HG02885 (cell line): ENCODE measurements at regions not wholly inside any gene's neighbourhood (a gene's known extent, or its start where the extent isn't known, plus 50 kb on each side); places are given as distances from the start of the nearest gene placed in this dataset.
A peak's percentile ranks its signal among the peaks of the same experiment; 100 is the strongest.

ENCODE experiments used
- ATAC-seq: cut with Tn5 transposase; IDR thresholded peaks from one replicate; pipeline ENCODE4 v1.9.1; 2021; ENCODE audit warnings: mild to moderate bottlenecking; ENCODE audit not compliant: unreplicated experiment, poor library complexity

GRCh38 chr3:159892171-159892795 is 96.4 kb upstream of the IL12A start:
- ATAC-seq = no peak

GRCh38 chr3:159892801-159893200 is 95.8 kb upstream of the IL12A start:
- ATAC-seq = no peak

GRCh38 chr3:159894386-159894785 is 94.2 kb upstream of the IL12A start:
- ATAC-seq = no peak

- no peak for ATAC-seq
Measured at GRCh38 chr3:159895430-159895829, 93.2 kb upstream of the IL12A start.

- no peak for ATAC-seq
Measured at GRCh38 chr3:159896543-159896942, 92.1 kb upstream of the IL12A start.

GRCh38 chr3:159897331-159898075 is 91.1 kb upstream of the IL12A start:
- ATAC-seq = no peak

- no peak for ATAC-seq
Measured at GRCh38 chr3:159898147-159898546, 90.5 kb upstream of the IL12A start.

- no peak for ATAC-seq
Measured at GRCh38 chr3:159899166-159899565, 89.5 kb upstream of the IL12A start.

- peak; percentile 80 for ATAC-seq
Measured at GRCh38 chr3:159902546-159903314, 85.9 kb upstream of the IL12A start.

- peak; percentile 30 for ATAC-seq
Measured at GRCh38 chr3:159904455-159904854, 84.2 kb upstream of the IL12A start.

GRCh38 chr3:159904911-159905310 is 83.7 kb upstream of the IL12A start:
- no peak for ATAC-seq

- ATAC-seq = no peak
Measured at GRCh38 chr3:159907828-159908227, 80.8 kb upstream of the IL12A start.

- peak; percentile 93 for ATAC-seq
Measured at GRCh38 chr3:159910991-159911663, 77.5 kb upstream of the IL12A start.

- ATAC-seq = peak; percentile 4
Measured at GRCh38 chr3:159911664-159912037, 77.0 kb upstream of the IL12A start.

GRCh38 chr3:159913712-159914414 is 74.8 kb upstream of the IL12A start:
- no peak for ATAC-seq

- ATAC-seq = no peak
Measured at GRCh38 chr3:159914426-159914825, 74.2 kb upstream of the IL12A start.

GRCh38 chr3:159916052-159916451 is 72.6 kb upstream of the IL12A start:
- ATAC-seq = no peak

- no peak for ATAC-seq
Measured at GRCh38 chr3:159917141-159917540, 71.5 kb upstream of the IL12A start.

GRCh38 chr3:159919873-159920272 is 68.8 kb upstream of the IL12A start:
- ATAC-seq = peak; percentile 81

- ATAC-seq = no peak
Measured at GRCh38 chr3:159922193-159922840, 66.3 kb upstream of the IL12A start.
